HG03432 (cell line): ENCODE measurements at regions not wholly inside any gene's neighbourhood (a gene's known extent, or its start where the extent isn't known, plus 50 kb on each side); places are given as distances from the start of the nearest gene placed in this dataset.

Experiments used
- ATAC-seq: cut with Tn5 transposase; IDR thresholded peaks from one replicate; pipeline ENCODE4 v1.9.1; 2021; ENCODE audit warnings: mild to moderate bottlenecking, moderate library complexity; ENCODE audit not compliant: unreplicated experiment

GRCh38 chr5:26681861-26682260 is 356.5 kb downstream of the CDH9 start:
- ATAC-seq: no peak

GRCh38 chr5:26674846-26675245 is 363.5 kb downstream of the CDH9 start:
- no peak for ATAC-seq

- ATAC-seq: no peak
Measured at GRCh38 chr5:26669523-26669922, 368.9 kb downstream of the CDH9 start.

GRCh38 chr5:26669031-26669430 is 369.4 kb downstream of the CDH9 start:
- no peak for ATAC-seq

- ATAC-seq: no peak
Measured at GRCh38 chr5:26666371-26666770, 372.0 kb downstream of the CDH9 start.

- no peak for ATAC-seq
Measured at GRCh38 chr5:26663500-26663899, 374.9 kb downstream of the CDH9 start.

GRCh38 chr5:26662806-26663360 is 375.5 kb downstream of the CDH9 start:
- no peak for ATAC-seq

- no peak for ATAC-seq
Measured at GRCh38 chr5:26660116-26660515, 378.3 kb downstream of the CDH9 start.

- no peak for ATAC-seq
Measured at GRCh38 chr5:26649000-26649399, 389.4 kb downstream of the CDH9 start.

GRCh38 chr5:26647781-26648180 is 390.6 kb downstream of the CDH9 start:
- no peak for ATAC-seq

GRCh38 chr5:26645659-26646058 is 392.7 kb downstream of the CDH9 start:
- no peak for ATAC-seq

GRCh38 chr5:26641492-26641891 is 396.9 kb downstream of the CDH9 start:
- no peak for ATAC-seq

GRCh38 chr5:26625099-26625498 is 413.3 kb downstream of the CDH9 start:
- ATAC-seq: no peak

GRCh38 chr5:26622947-26623346 is 415.4 kb downstream of the CDH9 start:
- ATAC-seq: no peak

GRCh38 chr5:26610577-26610976 is 427.8 kb downstream of the CDH9 start:
- ATAC-seq: no peak

- ATAC-seq: no peak
Measured at GRCh38 chr5:26601563-26601962, 436.8 kb downstream of the CDH9 start.

- no peak for ATAC-seq
Measured at GRCh38 chr5:26582350-26583045, 455.9 kb downstream of the CDH9 start.

GRCh38 chr5:26579712-26580111 is 458.7 kb downstream of the CDH9 start:
- ATAC-seq: no peak

GRCh38 chr5:26578002-26578401 is 460.4 kb downstream of the CDH9 start:
- no peak for ATAC-seq

- ATAC-seq: no peak
Measured at GRCh38 chr5:26572480-26572879, 465.9 kb downstream of the CDH9 start.

- ATAC-seq: no peak
Measured at GRCh38 chr5:26569929-26570258, 468.5 kb downstream of the CDH9 start.

- no peak for ATAC-seq
Measured at GRCh38 chr5:26569241-26569928, 469.0 kb downstream of the CDH9 start.
